PC-3 (cell line): ENCODE measurements at regions not wholly inside any gene's neighbourhood (a gene's known extent, or its start where the extent isn't known, plus 50 kb on each side); places are given as distances from the start of the nearest gene placed in this dataset.

Experiments used
- ATAC-seq: fragments of 200-7000 bp; cut with Tn5 transposase; 2 replicates; pipeline ENCODE4 v1.9.1; 2020; ENCODE audit warnings: mild to moderate bottlenecking, moderate library complexity
- BruUV-seq: library from RNA; stranded (reverse); fragments of 400-500 nt; replicated peaks from 2 replicates; lab custom pipeline; 2021; lab: Mats Ljungman, UMichigan
- CTCF ChIA-PET: fragments of 300-600 bp; sonication (Branson Sonifier 250); formaldehyde crosslinking; loops from one replicate; lab custom pipeline; 2022; ENCODE audit warnings: antibody characterized with exemption; lab: Charles Lee
- POLR2A ChIA-PET: fragments of 300-600 bp; sonication (Branson Sonifier 250); formaldehyde crosslinking; loops from one replicate; lab custom pipeline; 2022; ENCODE audit warnings: antibody characterized with exemption; ENCODE audit not compliant: unreplicated experiment; lab: Charles Lee
- DNase-seq: peaks from one replicate; pipeline ENCODE4 v3.0.0-alpha.2; 2015
- H2AFZ ChIP-seq: fragments of 300-600 bp; sonication (generic); 2 replicates; pipeline ENCODE4 v1.6.0; 2016; ENCODE audit warnings: antibody characterized with exemption, low read length
- H3F3A ChIP-seq: fragments of 300-600 bp; sonication (generic); one replicate; pipeline ENCODE4 v1.6.0; 2017; ENCODE audit warnings: antibody characterized with exemption, low read length, control low read depth, mild to moderate bottlenecking; ENCODE audit not compliant: unreplicated experiment
- H3K27ac ChIP-seq: fragments of 300-600 bp; sonication (generic); 2 replicates; pipeline ENCODE4 v1.5.1; 2016; ENCODE audit warnings: mild to moderate bottlenecking, low read length
- H3K27me3 ChIP-seq: fragments of 300-600 bp; sonication (generic); 2 replicates; pipeline ENCODE4 v1.6.1; 2016; ENCODE audit warnings: low read length, mixed read lengths
- H3K36me3 ChIP-seq: fragments of 300-600 bp; sonication (generic); 2 replicates; pipeline ENCODE4 v1.6.1; 2016; ENCODE audit warnings: low read depth, mixed run types, low read length, mixed read lengths
- H3K4me1 ChIP-seq: fragments of 300-600 bp; sonication (generic); 2 replicates; pipeline ENCODE4 v1.5.1; 2016; ENCODE audit warnings: low read length; ENCODE audit not compliant: insufficient read depth
- H3K4me2 ChIP-seq: fragments of 300-600 bp; sonication (generic); 2 replicates; pipeline ENCODE4 v1.6.0; 2016; ENCODE audit warnings: low read length
- H3K4me3 ChIP-seq: fragments of 300-600 bp; sonication (generic); 2 replicates; pipeline ENCODE4 v1.5.1; 2016; ENCODE audit warnings: mild to moderate bottlenecking, low read length, mixed read lengths
- H3K79me2 ChIP-seq: fragments of 300-600 bp; sonication (generic); 2 replicates; pipeline ENCODE4 v1.6.1; 2017; ENCODE audit warnings: low read length, mixed read lengths
- H3K9ac ChIP-seq: fragments of 300-600 bp; sonication (generic); 2 replicates; pipeline ENCODE4 v1.6.0; 2016; ENCODE audit warnings: mild to moderate bottlenecking, low read length
- H3K9me2 ChIP-seq: fragments of 300-600 bp; sonication (generic); replicated peaks from 2 replicates; pipeline ENCODE4 v1.6.1; 2016; ENCODE audit warnings: mixed run types, low read length, mixed read lengths
- H3K9me3 ChIP-seq: fragments of 300-600 bp; sonication (generic); 2 replicates; pipeline ENCODE4 v1.6.1; 2016; ENCODE audit warnings: low read length, mixed read lengths
- H4K20me1 ChIP-seq: fragments of 300-600 bp; sonication (generic); 2 replicates; pipeline ENCODE4 v1.6.1; 2016; ENCODE audit warnings: low read length, mixed read lengths
- EZH2 ChIP-seq: fragments of 300-600 bp; sonication (generic); IDR thresholded peaks from one replicate; pipeline ENCODE4 v1.6.1; 2017; ENCODE audit warnings: antibody characterized with exemption, mild to moderate bottlenecking, low read length; ENCODE audit not compliant: unreplicated experiment
- EZH2phosphoT487 ChIP-seq: fragments of 300-600 bp; sonication (generic); IDR thresholded peaks from 2 replicates; pipeline ENCODE4 v1.6.1; 2018; ENCODE audit warnings: mild to moderate bottlenecking, antibody characterized with exemption, low read length, borderline replicate concordance
- intact Hi-C: fragments of 100-400 bp; cut with micrococcal nuclease; formaldehyde crosslinking; loops from 2 replicates; pipeline ENCODE4 v1.9.0; 2023
- TF ChIP-seq, protein P1 (sequence below): fragments of 300-600 bp; sonication (generic); conservative IDR thresholded peaks from 2 replicates; pipeline ENCODE4 v1.5.1; 2017; ENCODE audit warnings: antibody characterized with exemption, low read depth, mild to moderate bottlenecking, low read length

DNA sequence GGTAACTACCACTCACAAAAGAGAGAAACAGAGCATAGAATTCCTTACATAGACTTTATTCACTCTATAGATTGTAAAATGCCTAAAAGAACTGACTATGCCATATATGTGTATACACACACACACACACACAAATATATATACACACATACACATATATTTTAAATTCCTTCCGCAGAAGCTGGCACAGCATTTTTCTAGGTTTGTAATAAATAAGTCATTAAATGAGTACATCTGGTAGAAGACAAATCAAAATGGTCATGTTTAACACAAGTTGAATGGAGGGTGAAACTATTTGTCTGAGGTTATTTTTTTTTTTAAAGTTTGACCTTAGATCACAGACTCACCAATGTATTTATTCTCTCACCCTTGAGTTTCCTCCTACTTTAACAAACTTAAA is 58.2 kb downstream of the CCER1 start:
- no peaks in the 10 kb centered on the region for H3K79me2 ChIP-seq
- BruUV-seq = no TSS peak
- H3F3A ChIP-seq = no peaks in the 10 kb centered on the region
- DNase-seq = no peak
- no peak overlapping the region for H3K4me3 ChIP-seq
- CTCF ChIA-PET = no interaction called here
- no peak overlapping the region for H3K27ac ChIP-seq
- POLR2A ChIA-PET = no interaction called here
- no peaks in the 10 kb centered on the region for H3K9me2 ChIP-seq
- no peak overlapping the region for H3K9ac ChIP-seq
- intact Hi-C loops = no loop called here
- no peaks in the 10 kb centered on the region for H3K36me3 ChIP-seq
- H2AFZ ChIP-seq = no peak overlapping the region
- no peak for ATAC-seq
- no peaks in the 10 kb centered on the region for H4K20me1 ChIP-seq
- H3K9me3 ChIP-seq = no peaks in the 10 kb centered on the region
- peaks cover 22% of the 10 kb centered on the region for H3K4me1 ChIP-seq
- no peaks in the 10 kb centered on the region for H3K27me3 ChIP-seq
- TF ChIP-seq EZH2phosphoT487 (no peak), EZH2 (no peak)
- TF ChIP-seq, protein P1, sequence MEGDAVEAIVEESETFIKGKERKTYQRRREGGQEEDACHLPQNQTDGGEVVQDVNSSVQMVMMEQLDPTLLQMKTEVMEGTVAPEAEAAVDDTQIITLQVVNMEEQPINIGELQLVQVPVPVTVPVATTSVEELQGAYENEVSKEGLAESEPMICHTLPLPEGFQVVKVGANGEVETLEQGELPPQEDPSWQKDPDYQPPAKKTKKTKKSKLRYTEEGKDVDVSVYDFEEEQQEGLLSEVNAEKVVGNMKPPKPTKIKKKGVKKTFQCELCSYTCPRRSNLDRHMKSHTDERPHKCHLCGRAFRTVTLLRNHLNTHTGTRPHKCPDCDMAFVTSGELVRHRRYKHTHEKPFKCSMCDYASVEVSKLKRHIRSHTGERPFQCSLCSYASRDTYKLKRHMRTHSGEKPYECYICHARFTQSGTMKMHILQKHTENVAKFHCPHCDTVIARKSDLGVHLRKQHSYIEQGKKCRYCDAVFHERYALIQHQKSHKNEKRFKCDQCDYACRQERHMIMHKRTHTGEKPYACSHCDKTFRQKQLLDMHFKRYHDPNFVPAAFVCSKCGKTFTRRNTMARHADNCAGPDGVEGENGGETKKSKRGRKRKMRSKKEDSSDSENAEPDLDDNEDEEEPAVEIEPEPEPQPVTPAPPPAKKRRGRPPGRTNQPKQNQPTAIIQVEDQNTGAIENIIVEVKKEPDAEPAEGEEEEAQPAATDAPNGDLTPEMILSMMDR = no peak
- H3K4me2 ChIP-seq = no peak overlapping the region

DNA sequence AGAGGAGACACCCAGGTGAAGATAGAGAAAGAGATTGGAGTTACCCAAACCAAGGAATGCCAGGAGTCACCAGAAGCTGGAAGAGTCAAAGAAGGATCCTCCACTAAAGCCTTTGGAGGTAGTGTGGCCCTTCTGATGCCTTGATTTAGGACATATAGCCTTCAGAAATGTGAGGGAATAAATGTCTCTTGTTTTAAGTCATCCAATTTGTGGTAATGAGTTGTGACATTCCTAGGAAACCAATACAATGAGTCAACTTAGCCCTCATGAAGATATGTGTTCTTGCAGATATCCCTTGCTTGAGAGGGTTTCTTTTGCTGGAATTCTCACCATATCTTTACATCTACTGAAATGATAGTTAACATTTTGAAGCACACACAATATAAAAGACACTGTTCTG is 58.8 kb downstream of the CCER1 start:
- no peaks in the 10 kb centered on the region for H3K9me3 ChIP-seq
- intact Hi-C loops = no loop called here
- H3K36me3 ChIP-seq = no peaks in the 10 kb centered on the region
- no TSS peak for BruUV-seq
- no peak overlapping the region for H3K4me2 ChIP-seq
- TF ChIP-seq EZH2 (no peak), EZH2phosphoT487 (no peak)
- TF ChIP-seq, protein P1 = no peak
- CTCF ChIA-PET = no interaction called here
- H3K27ac ChIP-seq = no peak overlapping the region
- no peak overlapping the region for H2AFZ ChIP-seq
- H3K9me2 ChIP-seq = no peaks in the 10 kb centered on the region
- POLR2A ChIA-PET = no interaction called here
- H3K9ac ChIP-seq = no peak overlapping the region
- H4K20me1 ChIP-seq = no peaks in the 10 kb centered on the region
- DNase-seq (peak; percentile 73), ATAC-seq (peak; percentile 73)
- no peaks in the 10 kb centered on the region for H3F3A ChIP-seq
- H3K27me3 ChIP-seq = no peaks in the 10 kb centered on the region
- peaks cover 22% of the 10 kb centered on the region for H3K4me1 ChIP-seq
- H3K4me3 ChIP-seq = no peak overlapping the region
- no peaks in the 10 kb centered on the region for H3K79me2 ChIP-seq

DNA sequence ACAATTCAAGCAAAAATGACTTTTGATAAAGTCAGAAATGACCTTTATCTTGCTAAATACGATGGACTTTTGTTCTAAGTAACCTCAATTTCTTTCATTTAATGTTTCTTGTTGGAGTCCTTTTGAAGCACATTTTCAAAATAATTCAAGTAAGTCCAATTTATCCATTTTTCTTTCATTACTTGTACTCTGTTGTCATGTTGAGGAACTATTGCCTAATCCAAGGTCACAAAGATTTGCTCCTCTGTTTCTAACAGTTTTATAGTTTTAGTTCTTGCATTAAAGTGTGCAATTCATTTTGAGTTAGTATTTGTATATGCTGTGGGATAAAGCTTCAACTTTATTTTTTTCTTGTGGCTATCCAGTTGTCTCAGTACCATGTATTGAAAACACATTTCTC is 66.7 kb downstream of the CCER1 start:
- intact Hi-C loops = no loop called here
- Histone ChIP-seq H4K20me1 (no peaks in the 10 kb centered on the region), H3K4me2 (no peak overlapping the region), H3K36me3 (no peaks in the 10 kb centered on the region), H3K79me2 (no peaks in the 10 kb centered on the region), H3K9ac (no peak overlapping the region), H3K4me3 (no peak overlapping the region), H3K27me3 (no peaks in the 10 kb centered on the region), H3K9me3 (no peaks in the 10 kb centered on the region), H2AFZ (no peak overlapping the region), H3K4me1 (no peaks in the 10 kb centered on the region), H3K27ac (no peak overlapping the region), H3F3A (no peaks in the 10 kb centered on the region), H3K9me2 (no peaks in the 10 kb centered on the region)
- DNase-seq = no peak
- BruUV-seq = no TSS peak
- no peak for TF ChIP-seq EZH2phosphoT487
- no peak for TF ChIP-seq EZH2
- TF ChIP-seq, protein P1 = no peak
- ChIA-PET CTCF (no interaction called here), POLR2A (no interaction called here)
- ATAC-seq = no peak
